ENCODE measurements at regions not wholly inside any gene's neighbourhood (a gene's known extent, or its start where the extent isn't known, plus 50 kb on each side); places are given as distances from the start of the nearest gene placed in this dataset.
A peak's percentile ranks its signal among the peaks of the same experiment; 100 is the strongest.

GRCh38 chr2:29974086-29974485 lies 52.7 kb upstream of the ALK start:
- H3K27me3 ChIP-seq (ENCODE audit: control insufficient read depth, insufficient read depth, low read length): peaks cover 2% of the 10 kb centered on the region
- no peak overlapping the region for H3K4me3 ChIP-seq (ENCODE audit: low read length)
- H3K27ac ChIP-seq (ENCODE audit: low read length): no peak overlapping the region
- no peak for DNase-seq
- H3K4me1 ChIP-seq (ENCODE audit: control insufficient read depth, insufficient read depth, low read length): no peaks in the 10 kb centered on the region
- no peaks in the 10 kb centered on the region for H3K36me3 ChIP-seq (ENCODE audit: control insufficient read depth, insufficient read depth, low read length)
- WGBS (ENCODE audit: insufficient coverage): 77% methylated on average over 4 of the region's 4 CpGs
- H3K9me3 ChIP-seq (replicated peaks; ENCODE audit: control insufficient read depth, low read depth, low read length): no peaks in the 10 kb centered on the region

- H3K4me3 ChIP-seq (ENCODE audit: low read length): no peak overlapping the region
- whole genome bisulfite sequencing (ENCODE audit: insufficient coverage): 29% methylated on average over 1 of the region's 3 CpGs
- DNase-seq: peak; percentile 1
- no peaks in the 10 kb centered on the region for H3K27me3 ChIP-seq (ENCODE audit: control insufficient read depth, insufficient read depth, low read length)
- no peaks in the 10 kb centered on the region for H3K9me3 ChIP-seq (replicated peaks; ENCODE audit: control insufficient read depth, low read depth, low read length)
- H3K27ac ChIP-seq (ENCODE audit: low read length): no peak overlapping the region
- no peaks in the 10 kb centered on the region for H3K36me3 ChIP-seq (ENCODE audit: control insufficient read depth, insufficient read depth, low read length)
- H3K4me1 ChIP-seq (ENCODE audit: control insufficient read depth, insufficient read depth, low read length): no peaks in the 10 kb centered on the region
Measured at GRCh38 chr2:29977284-29977683, 55.9 kb upstream of the ALK start.

GRCh38 chr2:29981402-29981801 lies 60.0 kb upstream of the ALK start:
- no peak for DNase-seq
- WGBS (ENCODE audit: insufficient coverage): 79% methylated on average over 2 of the region's 4 CpGs
- Histone ChIP-seq H3K4me3 (ENCODE audit: low read length) (no peak overlapping the region), H3K27ac (ENCODE audit: low read length) (no peak overlapping the region), H3K27me3 (ENCODE audit: control insufficient read depth, insufficient read depth, low read length) (no peaks in the 10 kb centered on the region), H3K9me3 (replicated peaks; ENCODE audit: control insufficient read depth, low read depth, low read length) (no peaks in the 10 kb centered on the region), H3K36me3 (ENCODE audit: control insufficient read depth, insufficient read depth, low read length) (no peaks in the 10 kb centered on the region), H3K4me1 (ENCODE audit: control insufficient read depth, insufficient read depth, low read length) (no peaks in the 10 kb centered on the region)

GRCh38 chr2:29983308-29983707 lies 61.9 kb upstream of the ALK start:
- no peak for DNase-seq
- H3K4me3 ChIP-seq (ENCODE audit: low read length): no peak overlapping the region
- H3K4me1 ChIP-seq (ENCODE audit: control insufficient read depth, insufficient read depth, low read length): no peaks in the 10 kb centered on the region
- no peaks in the 10 kb centered on the region for H3K36me3 ChIP-seq (ENCODE audit: control insufficient read depth, insufficient read depth, low read length)
- H3K27me3 ChIP-seq (ENCODE audit: control insufficient read depth, insufficient read depth, low read length): no peaks in the 10 kb centered on the region
- no peak overlapping the region for H3K27ac ChIP-seq (ENCODE audit: low read length)
- WGBS (ENCODE audit: insufficient coverage): no CpG with 5 or more reads among the region's 4 CpGs
- H3K9me3 ChIP-seq (replicated peaks; ENCODE audit: control insufficient read depth, low read depth, low read length): no peaks in the 10 kb centered on the region

- Histone ChIP-seq H3K4me1 (ENCODE audit: control insufficient read depth, insufficient read depth, low read length) (no peaks in the 10 kb centered on the region), H3K27ac (ENCODE audit: low read length) (no peak overlapping the region), H3K9me3 (replicated peaks; ENCODE audit: control insufficient read depth, low read depth, low read length) (no peaks in the 10 kb centered on the region), H3K27me3 (ENCODE audit: control insufficient read depth, insufficient read depth, low read length) (no peaks in the 10 kb centered on the region), H3K4me3 (ENCODE audit: low read length) (no peak overlapping the region), H3K36me3 (ENCODE audit: control insufficient read depth, insufficient read depth, low read length) (no peaks in the 10 kb centered on the region)
- no peak for DNase-seq
- WGBS (ENCODE audit: insufficient coverage): no CpG with 5 or more reads among the region's 1 CpG
Measured at GRCh38 chr2:29987146-29987545, 65.8 kb upstream of the ALK start.

GRCh38 chr2:29990129-29990528 lies 68.7 kb upstream of the ALK start:
- WGBS (ENCODE audit: insufficient coverage): 31% methylated on average over 4 of the region's 4 CpGs
- H3K27me3 ChIP-seq (ENCODE audit: control insufficient read depth, insufficient read depth, low read length): no peaks in the 10 kb centered on the region
- no peaks in the 10 kb centered on the region for H3K9me3 ChIP-seq (replicated peaks; ENCODE audit: control insufficient read depth, low read depth, low read length)
- no peaks in the 10 kb centered on the region for H3K36me3 ChIP-seq (ENCODE audit: control insufficient read depth, insufficient read depth, low read length)
- no peak for DNase-seq
- no peak overlapping the region for H3K27ac ChIP-seq (ENCODE audit: low read length)
- no peaks in the 10 kb centered on the region for H3K4me1 ChIP-seq (ENCODE audit: control insufficient read depth, insufficient read depth, low read length)
- H3K4me3 ChIP-seq (ENCODE audit: low read length): no peak overlapping the region

GRCh38 chr2:29991086-29991485 lies 69.7 kb upstream of the ALK start:
- H3K27me3 ChIP-seq (ENCODE audit: control insufficient read depth, insufficient read depth, low read length): peaks cover 3% of the 10 kb centered on the region
- no peaks in the 10 kb centered on the region for H3K4me1 ChIP-seq (ENCODE audit: control insufficient read depth, insufficient read depth, low read length)
- H3K36me3 ChIP-seq (ENCODE audit: control insufficient read depth, insufficient read depth, low read length): no peaks in the 10 kb centered on the region
- H3K4me3 ChIP-seq (ENCODE audit: low read length): no peak overlapping the region
- no peak overlapping the region for H3K27ac ChIP-seq (ENCODE audit: low read length)
- WGBS (ENCODE audit: insufficient coverage): 87% methylated on average over 2 of the region's 3 CpGs
- no peak for DNase-seq
- no peaks in the 10 kb centered on the region for H3K9me3 ChIP-seq (replicated peaks; ENCODE audit: control insufficient read depth, low read depth, low read length)

- Histone ChIP-seq H3K27me3 (ENCODE audit: control insufficient read depth, insufficient read depth, low read length) (peaks cover 3% of the 10 kb centered on the region), H3K27ac (ENCODE audit: low read length) (no peak overlapping the region), H3K9me3 (replicated peaks; ENCODE audit: control insufficient read depth, low read depth, low read length) (peaks cover 2% of the 10 kb centered on the region), H3K4me3 (ENCODE audit: low read length) (no peak overlapping the region), H3K4me1 (ENCODE audit: control insufficient read depth, insufficient read depth, low read length) (no peaks in the 10 kb centered on the region), H3K36me3 (ENCODE audit: control insufficient read depth, insufficient read depth, low read length) (no peaks in the 10 kb centered on the region)
- no peak for DNase-seq
- WGBS (ENCODE audit: insufficient coverage): 80% methylated on average over 1 of the region's 1 CpG
Measured at GRCh38 chr2:29995241-29995640, 73.9 kb upstream of the ALK start.

- Histone ChIP-seq H3K27ac (ENCODE audit: low read length) (no peak overlapping the region), H3K4me3 (ENCODE audit: low read length) (no peak overlapping the region), H3K4me1 (ENCODE audit: control insufficient read depth, insufficient read depth, low read length) (no peaks in the 10 kb centered on the region), H3K36me3 (ENCODE audit: control insufficient read depth, insufficient read depth, low read length) (no peaks in the 10 kb centered on the region), H3K27me3 (ENCODE audit: control insufficient read depth, insufficient read depth, low read length) (no peaks in the 10 kb centered on the region), H3K9me3 (replicated peaks; ENCODE audit: control insufficient read depth, low read depth, low read length) (peaks cover 2% of the 10 kb centered on the region)
- DNase-seq: no peak
Measured at GRCh38 chr2:30003128-30003527, 81.7 kb upstream of the ALK start.

- WGBS (ENCODE audit: insufficient coverage): 85% methylated on average over 2 of the region's 4 CpGs
- no peak overlapping the region for H3K27ac ChIP-seq (ENCODE audit: low read length)
Measured at GRCh38 chr2:30022444-30023071, 101.2 kb upstream of the ALK start.

GRCh38 chr2:30024281-30024680 lies 102.9 kb upstream of the ALK start:
- Histone ChIP-seq H3K36me3 (ENCODE audit: control insufficient read depth, insufficient read depth, low read length) (no peaks in the 10 kb centered on the region), H3K4me1 (ENCODE audit: control insufficient read depth, insufficient read depth, low read length) (peaks cover 9% of the 10 kb centered on the region), H3K27ac (ENCODE audit: low read length) (no peak overlapping the region), H3K27me3 (ENCODE audit: control insufficient read depth, insufficient read depth, low read length) (no peaks in the 10 kb centered on the region), H3K9me3 (replicated peaks; ENCODE audit: control insufficient read depth, low read depth, low read length) (no peaks in the 10 kb centered on the region), H3K4me3 (ENCODE audit: low read length) (no peak overlapping the region)
- DNase-seq: no peak
- WGBS (ENCODE audit: insufficient coverage): 54% methylated on average over 2 of the region's 2 CpGs

More at GRCh38 chr2:30022444-30023071, 101.2 kb upstream of the ALK start:
- DNase-seq: no peak
- H3K36me3 ChIP-seq (ENCODE audit: control insufficient read depth, insufficient read depth, low read length): no peaks in the 10 kb centered on the region
- H3K9me3 ChIP-seq (replicated peaks; ENCODE audit: control insufficient read depth, low read depth, low read length): no peaks in the 10 kb centered on the region
- H3K4me1 ChIP-seq (ENCODE audit: control insufficient read depth, insufficient read depth, low read length): peaks cover 9% of the 10 kb centered on the region
- H3K27me3 ChIP-seq (ENCODE audit: control insufficient read depth, insufficient read depth, low read length): peaks cover 2% of the 10 kb centered on the region
- H3K4me3 ChIP-seq (ENCODE audit: low read length): no peak overlapping the region

Data from muscle of leg (tissue), 3 donors.